HG02973 (cell line): ENCODE measurements at regions not wholly inside any gene's neighbourhood (a gene's known extent, or its start where the extent isn't known, plus 50 kb on each side); places are given as distances from the start of the nearest gene placed in this dataset.
"Not testable (repeated sequence)": the region's sequence is repeated elsewhere in the genome, so short reads cannot be mapped to it uniquely, and the experiment has no call there.

ENCODE experiments used
- ATAC-seq: cut with Tn5 transposase; IDR thresholded peaks from one replicate; pipeline ENCODE4 v1.9.1; 2021; ENCODE audit warnings: moderate library complexity; ENCODE audit not compliant: unreplicated experiment

DNA sequence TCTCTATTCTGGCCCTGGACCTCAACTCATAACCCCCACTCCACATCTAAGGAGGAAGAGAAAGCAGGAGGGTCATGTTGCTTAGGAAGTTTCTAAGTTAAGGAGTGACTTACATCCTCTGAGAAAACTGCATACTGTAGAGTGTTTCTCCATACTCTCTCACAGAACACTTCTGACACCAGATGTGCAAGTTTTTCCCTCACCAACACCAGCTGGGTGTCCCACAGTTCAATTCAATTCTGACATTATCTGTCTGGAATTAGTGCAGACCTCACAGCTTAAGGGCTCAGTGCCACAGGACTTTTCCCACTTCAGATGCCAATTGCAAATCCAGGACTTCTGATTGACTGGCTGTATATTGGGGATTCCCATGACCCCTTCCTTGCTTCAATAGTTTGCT lies 89.0 kb upstream of the SFRP2 start:
- no peak for ATAC-seq

DNA sequence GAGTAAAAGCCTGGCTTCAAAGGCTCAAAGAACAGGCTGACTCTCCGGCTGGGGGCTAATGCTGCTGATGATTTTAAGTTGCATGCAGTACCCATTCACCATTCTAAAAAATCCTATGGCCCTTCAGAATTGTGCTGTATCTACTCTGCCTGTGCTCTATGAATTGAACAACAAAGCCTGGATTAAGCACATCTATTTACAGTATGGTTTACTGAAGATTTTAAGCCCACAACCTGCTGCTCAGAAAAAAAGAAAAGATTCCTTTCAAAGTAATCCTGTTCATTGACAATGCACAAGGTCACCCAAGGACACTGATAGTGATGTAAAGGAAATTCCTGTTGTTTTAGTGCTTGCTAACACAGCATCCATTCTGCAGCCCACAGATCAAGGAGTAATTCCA lies 84.9 kb upstream of the SFRP2 start:
- no peak for ATAC-seq

DNA sequence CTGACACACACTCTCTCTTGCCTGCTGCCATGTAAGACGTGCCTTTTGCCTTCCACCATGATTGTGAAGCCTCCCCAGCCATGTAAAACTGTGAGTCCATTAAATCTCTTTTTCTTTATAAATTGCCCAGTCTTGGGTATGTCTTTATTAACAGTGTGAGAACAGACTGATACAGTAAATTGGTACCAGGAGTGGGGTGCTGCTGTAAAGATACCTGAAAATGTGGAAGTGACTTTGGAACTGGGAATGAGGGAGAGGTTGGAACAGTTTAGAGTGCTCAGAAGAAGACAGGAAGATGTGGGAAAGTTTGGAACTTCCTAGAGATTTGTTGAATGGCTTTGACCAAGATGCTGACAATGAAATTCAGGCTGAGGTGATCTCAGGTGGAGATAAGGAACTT lies 77.9 kb upstream of the SFRP2 start:
- ATAC-seq = not testable (repeated sequence)

DNA sequence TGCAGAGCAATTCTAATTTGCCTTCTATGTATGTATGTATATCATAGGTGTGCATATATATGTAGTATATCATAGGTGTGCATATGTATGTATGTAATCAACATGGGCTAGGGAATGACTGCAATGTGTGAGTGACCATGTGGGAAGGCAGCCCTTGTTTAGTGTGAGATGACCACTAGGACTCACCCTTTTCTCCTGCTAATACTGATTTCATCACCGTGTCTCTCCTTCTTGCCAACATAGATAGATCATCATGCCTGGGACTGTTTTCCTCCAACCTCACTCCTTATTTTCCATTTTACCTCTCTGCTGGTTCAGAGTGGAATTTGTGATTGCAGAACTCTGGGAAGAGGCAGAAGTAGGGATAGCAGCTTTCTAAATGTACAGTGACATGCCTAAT lies 63.6 kb upstream of the SFRP2 start:
- ATAC-seq = no peak

DNA sequence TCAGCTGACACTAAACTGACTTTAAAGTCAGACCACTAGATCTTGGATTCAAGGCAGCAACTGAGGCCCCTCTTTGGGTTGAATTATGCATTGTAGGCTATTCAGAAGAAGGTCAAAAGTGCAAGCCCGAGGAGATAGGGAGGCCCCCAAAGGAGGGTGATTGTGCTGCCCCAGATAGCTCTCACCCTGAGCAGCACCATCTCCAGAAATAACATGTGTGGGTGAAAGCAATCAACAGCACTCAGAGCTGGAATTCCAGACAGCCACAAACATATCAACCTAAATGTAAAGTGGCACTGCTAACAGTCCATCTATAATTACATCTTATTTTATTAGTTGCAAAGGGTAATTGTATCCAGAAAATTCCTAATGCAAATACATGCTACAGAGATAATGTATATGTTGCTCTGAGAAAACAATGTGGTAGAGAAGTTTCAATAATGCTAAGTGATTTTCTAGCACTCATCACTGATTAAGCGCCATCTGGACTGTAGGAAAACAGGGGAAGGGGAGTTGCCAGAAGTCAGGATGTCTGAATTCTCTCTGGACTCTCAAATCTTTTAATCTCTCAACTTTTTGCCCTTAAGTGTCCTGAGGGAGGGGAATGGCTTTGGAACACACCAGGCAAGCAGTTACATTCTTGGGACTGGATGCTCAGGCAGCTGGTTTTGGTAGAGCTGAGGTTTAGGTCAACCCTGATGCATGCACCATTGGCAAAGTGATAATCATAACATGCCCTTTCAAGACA lies 61.8 kb upstream of the SFRP2 start:
- no peak for ATAC-seq

DNA sequence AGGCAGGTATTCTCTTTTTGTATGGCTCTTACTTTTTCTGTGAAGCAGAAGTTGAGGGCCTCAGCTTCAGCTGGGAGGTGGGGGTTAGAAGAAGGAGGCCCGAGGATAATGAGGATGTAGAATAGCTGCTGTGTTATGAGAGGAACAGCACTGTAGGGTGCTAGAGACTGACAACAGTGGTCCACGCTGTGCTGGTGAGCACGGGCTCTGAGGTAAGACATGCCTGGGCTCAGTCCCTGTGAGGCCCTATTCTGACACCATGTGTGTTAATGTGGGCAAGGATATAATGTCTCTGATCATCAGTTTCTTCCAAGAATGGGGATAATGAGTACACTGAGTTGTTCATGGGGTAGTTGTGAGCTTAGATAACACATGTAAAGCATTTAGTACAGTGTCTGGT lies 55.3 kb upstream of the SFRP2 start:
- ATAC-seq = no peak
